GM10266 (cell line): ENCODE measurements at regions not wholly inside any gene's neighbourhood (a gene's known extent, or its start where the extent isn't known, plus 50 kb on each side); places are given as distances from the start of the nearest gene placed in this dataset.

ENCODE experiments used
- DNase-seq: peaks from one replicate; pipeline ENCODE4 v3.0.0; 2012; ENCODE audit errors: extremely low spot score
- TF ChIP-seq, protein P1 (sequence below): IDR thresholded peaks from 2 replicates; pipeline ENCODE4 v1.5.1; 2012; ENCODE audit warnings: mild to moderate bottlenecking, low read depth; ENCODE audit not compliant: control insufficient read depth, insufficient read depth; ENCODE audit errors: missing control alignments

DNA sequence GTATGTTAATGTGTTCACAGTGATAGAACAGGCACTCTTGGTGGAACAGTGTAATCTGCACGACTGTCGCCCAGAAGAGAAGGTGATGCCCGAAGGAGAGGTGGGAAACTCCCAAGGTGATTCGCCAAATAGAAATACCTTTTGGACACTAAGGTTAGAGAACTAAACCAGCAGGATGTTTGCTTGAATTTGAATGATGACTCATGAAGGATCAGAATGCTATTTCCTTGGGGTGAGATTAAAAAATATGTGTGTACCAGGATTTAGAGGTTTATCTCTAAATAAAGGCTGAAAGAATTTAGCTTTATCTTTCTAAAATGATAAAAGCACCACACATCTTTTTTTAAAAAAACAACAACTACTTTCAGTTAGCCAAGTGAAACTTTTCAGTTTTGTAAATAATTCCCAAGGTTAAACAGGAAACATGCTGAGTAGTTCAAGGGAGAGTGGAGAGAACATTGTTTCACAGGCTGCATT is 297.4 kb upstream of the TAS2R1 start:
- TF ChIP-seq, protein P1, sequence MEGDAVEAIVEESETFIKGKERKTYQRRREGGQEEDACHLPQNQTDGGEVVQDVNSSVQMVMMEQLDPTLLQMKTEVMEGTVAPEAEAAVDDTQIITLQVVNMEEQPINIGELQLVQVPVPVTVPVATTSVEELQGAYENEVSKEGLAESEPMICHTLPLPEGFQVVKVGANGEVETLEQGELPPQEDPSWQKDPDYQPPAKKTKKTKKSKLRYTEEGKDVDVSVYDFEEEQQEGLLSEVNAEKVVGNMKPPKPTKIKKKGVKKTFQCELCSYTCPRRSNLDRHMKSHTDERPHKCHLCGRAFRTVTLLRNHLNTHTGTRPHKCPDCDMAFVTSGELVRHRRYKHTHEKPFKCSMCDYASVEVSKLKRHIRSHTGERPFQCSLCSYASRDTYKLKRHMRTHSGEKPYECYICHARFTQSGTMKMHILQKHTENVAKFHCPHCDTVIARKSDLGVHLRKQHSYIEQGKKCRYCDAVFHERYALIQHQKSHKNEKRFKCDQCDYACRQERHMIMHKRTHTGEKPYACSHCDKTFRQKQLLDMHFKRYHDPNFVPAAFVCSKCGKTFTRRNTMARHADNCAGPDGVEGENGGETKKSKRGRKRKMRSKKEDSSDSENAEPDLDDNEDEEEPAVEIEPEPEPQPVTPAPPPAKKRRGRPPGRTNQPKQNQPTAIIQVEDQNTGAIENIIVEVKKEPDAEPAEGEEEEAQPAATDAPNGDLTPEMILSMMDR, result no peak
- no peak for DNase-seq

DNA sequence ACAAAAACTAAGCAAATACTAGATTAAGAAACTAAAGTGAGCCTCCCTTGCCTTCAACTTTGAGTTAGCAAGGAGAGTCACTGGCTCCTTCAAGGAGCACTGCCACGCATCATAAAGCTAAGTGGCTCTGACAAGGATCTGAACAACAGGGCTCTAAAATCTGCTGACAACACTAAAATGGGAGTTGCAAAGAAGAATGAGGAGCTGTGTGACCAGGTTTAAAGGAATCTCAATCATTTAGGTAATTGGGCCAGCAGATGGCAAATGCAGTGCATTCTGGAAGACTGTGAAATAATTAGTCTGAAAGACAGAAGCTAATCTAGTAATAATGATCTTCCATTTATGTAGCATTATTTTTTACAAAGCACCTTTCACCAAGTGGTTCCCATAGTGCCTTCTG is 297.0 kb upstream of the TAS2R1 start:
- DNase-seq, result no peak
- TF ChIP-seq, protein P1, result no peak

DNA sequence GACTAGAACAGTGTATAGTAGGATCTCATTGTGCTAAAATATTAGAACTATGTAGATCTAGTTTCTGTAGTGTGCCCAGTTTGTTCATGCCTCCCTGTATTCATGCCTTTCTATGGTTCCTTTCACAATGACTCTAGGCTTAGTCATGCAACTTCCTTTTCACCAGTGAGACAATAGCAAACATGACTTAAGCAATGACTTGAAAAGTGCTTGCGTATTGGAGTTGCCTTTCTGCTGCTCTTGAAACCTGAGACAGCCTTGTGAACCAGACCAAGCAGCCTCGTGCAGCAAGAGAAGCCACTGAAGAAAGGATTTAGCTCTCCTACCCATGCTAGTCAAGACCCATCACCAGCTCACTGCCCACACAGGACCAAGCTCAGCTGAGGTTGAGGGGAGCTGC is 294.5 kb upstream of the TAS2R1 start:
- TF ChIP-seq, protein P1, result no peak
- DNase-seq, result no peak

DNA sequence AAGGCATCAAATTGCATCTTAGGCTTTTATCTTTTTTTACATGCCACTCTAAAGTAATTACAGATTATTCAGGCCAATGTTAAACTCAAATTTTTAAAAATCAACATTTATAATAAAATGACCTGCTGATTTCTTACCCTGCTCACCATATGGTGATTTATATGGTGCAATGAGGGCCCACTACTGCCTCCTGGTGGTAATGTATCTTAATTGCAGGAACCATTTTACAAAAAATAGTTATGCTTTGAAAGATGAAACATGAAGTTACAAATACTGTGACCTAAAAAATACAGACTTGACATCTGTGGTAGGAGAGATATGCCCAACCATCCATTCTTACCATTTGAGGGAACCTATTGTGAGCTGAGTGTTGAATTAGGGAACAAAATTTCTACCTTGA is 292.6 kb upstream of the TAS2R1 start:
- TF ChIP-seq, protein P1, result no peak
- no peak for DNase-seq

DNA sequence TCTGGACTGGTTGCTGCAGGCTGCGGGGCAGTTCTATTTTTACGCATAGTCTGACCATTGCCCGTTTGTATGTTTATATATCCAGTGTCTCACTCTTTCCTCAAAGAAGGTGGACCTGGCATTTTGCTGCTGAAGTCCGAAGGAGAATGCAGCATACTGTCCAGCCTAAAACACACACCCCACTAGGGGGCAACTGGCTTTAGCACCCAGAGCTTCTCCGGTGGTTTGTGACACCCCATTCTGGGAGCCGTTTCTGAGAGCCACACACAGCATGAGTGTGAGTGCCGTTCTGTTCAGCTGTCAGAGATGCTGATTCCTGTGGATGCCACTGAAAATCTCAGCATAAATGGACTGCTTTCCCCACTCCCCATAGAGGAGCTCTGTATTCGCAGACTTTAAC is 290.5 kb upstream of the TAS2R1 start:
- no peak for DNase-seq
- TF ChIP-seq, protein P1, result no peak

DNA sequence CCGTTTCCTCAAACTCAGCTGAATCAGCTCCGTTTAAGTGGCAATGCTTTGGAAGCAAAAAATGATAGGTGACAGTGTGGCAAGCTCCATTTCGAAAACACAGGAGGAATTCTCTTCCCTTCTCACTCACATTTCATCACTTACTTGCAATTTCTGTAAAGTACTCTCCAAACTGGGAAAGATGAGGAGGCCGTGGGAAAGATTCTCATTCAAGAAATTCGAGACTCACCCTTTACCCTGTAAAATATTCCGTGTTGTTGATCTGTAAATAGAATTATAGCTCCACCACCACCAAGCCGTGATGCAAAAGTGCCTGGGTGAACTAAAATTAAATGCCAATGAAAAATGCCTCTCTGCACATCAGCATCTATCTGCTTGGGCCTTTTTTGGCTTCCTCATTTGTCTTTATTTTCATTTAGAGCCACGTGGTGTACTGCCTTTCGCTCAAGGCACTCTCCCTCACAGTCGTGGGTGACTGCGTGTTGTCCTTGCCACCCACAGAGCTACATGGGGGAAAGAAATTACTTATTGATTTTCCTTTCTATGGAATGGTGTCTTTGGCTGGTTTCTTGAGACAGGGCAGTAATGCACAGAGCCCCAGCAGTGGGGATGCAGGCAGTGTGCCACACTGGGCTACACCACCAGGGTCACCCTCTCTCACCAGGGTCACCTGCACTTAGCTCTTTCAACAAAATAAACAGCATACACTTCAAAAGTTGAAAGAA is 289.3 kb upstream of the TAS2R1 start:
- DNase-seq, result no peak
- TF ChIP-seq, protein P1, result no peak

DNA sequence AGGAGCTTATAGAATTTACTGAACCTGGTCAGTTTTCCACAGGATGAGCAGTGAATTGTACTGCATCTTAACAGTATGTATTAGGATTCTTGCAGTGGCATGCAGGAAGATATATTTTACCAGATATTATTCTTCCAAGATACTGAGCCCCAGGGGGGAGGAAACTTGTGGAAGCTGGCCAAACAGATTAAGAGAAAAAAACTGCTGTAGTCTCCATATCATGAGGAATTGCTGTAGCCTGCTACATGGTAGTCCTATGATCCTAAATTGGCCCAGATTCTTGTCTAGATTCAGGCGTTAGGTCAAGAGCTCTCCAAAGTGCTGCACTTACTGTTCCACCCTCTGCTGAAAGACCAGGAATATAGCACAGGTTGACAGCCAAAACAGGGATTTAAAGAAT is 275.5 kb upstream of the TAS2R1 start:
- TF ChIP-seq, protein P1, result no peak
- no peak for DNase-seq
